ENCODE measurements at regions not wholly inside any gene's neighbourhood (a gene's known extent, or its start where the extent isn't known, plus 50 kb on each side); places are given as distances from the start of the nearest gene placed in this dataset.

- no peaks in the 10 kb centered on the region for H3K27me3 ChIP-seq
- in situ Hi-C loops (cut with MboI; ENCODE audit: low pct_ligation_motif_present in 1 of 4, low pct_unique_long_range_greater_than_20kb in 1 of 4, low sequenced_read_pairs in 3 of 4) (no loop called here), intact Hi-C loops (cut with DNase I; ENCODE audit: low total_unique reads) (no loop called here)
- H3K4me1 ChIP-seq: peaks cover 0 to 4% (median 2%) of the 10 kb centered on the region in 4 donors
- H3K36me3 ChIP-seq: no peaks in the 10 kb centered on the region
- WGBS, 2 donors (ENCODE audit: low coverage in 1 of 2): 95 to 100% methylated on average over 4 of the region's 4 CpGs
- H3K27ac ChIP-seq: no peak overlapping the region
- H3K4me3 ChIP-seq: no peak overlapping the region
- no peak for DNase-seq
- TF ChIP-seq POLR2AphosphoS5 (IDR thresholded peaks at IDR 0.05): no peak
- no peak for TF ChIP-seq CTCF (IDR thresholded peaks at IDR 0.05)
- TF ChIP-seq EP300 (IDR thresholded peaks at IDR 0.05; ENCODE audit: low read depth): no peak
- TF ChIP-seq POLR2A (IDR thresholded peaks at IDR 0.05): no peak
- H3K9me3 ChIP-seq: no peaks in the 10 kb centered on the region
Observed at GRCh38 chr5:68367717-68368116, 152.2 kb downstream of the PIK3R1 start.

- Histone ChIP-seq H3K27me3 (no peaks in the 10 kb centered on the region), H3K4me1 (peaks cover 0 to 4% (median 2%) of the 10 kb centered on the region in 4 donors), H3K36me3 (no peaks in the 10 kb centered on the region), H3K9me3 (no peaks in the 10 kb centered on the region), H3K4me3 (no peak overlapping the region), H3K27ac (no peak overlapping the region)
- in situ Hi-C loops (cut with MboI; ENCODE audit: low pct_ligation_motif_present in 1 of 4, low pct_unique_long_range_greater_than_20kb in 1 of 4, low sequenced_read_pairs in 3 of 4) (no loop called here), intact Hi-C loops (cut with DNase I; ENCODE audit: low total_unique reads) (no loop called here)
- DNase-seq: no peak
- WGBS, 2 donors (ENCODE audit: low coverage in 1 of 2): 88 to 93% methylated on average over 3 to 5 of the region's 5 CpGs
- TF ChIP-seq CTCF (IDR thresholded peaks at IDR 0.05): no peak
- no peak for TF ChIP-seq EP300 (IDR thresholded peaks at IDR 0.05; ENCODE audit: low read depth)
- no peak for TF ChIP-seq POLR2A (IDR thresholded peaks at IDR 0.05)
- TF ChIP-seq POLR2AphosphoS5 (IDR thresholded peaks at IDR 0.05): no peak
Observed at GRCh38 chr5:68368311-68369022, 152.9 kb downstream of the PIK3R1 start.

GRCh38 chr5:68369023-68369359, 153.4 kb downstream of the PIK3R1 start:
- TF ChIP-seq EP300 (IDR thresholded peaks at IDR 0.05; ENCODE audit: low read depth) (no peak), POLR2AphosphoS5 (IDR thresholded peaks at IDR 0.05) (no peak), POLR2A (IDR thresholded peaks at IDR 0.05) (no peak), CTCF (IDR thresholded peaks at IDR 0.05) (no peak)
- no peaks in the 10 kb centered on the region for H3K36me3 ChIP-seq
- no peak for DNase-seq

GRCh38 chr5:68369457-68370125, 154.0 kb downstream of the PIK3R1 start:
- Histone ChIP-seq H3K9me3 (no peaks in the 10 kb centered on the region), H3K36me3 (no peaks in the 10 kb centered on the region), H3K4me3 (no peak overlapping the region), H3K27me3 (no peaks in the 10 kb centered on the region), H3K27ac (no peak overlapping the region), H3K4me1 (peaks cover 0 to 4% (median 2%) of the 10 kb centered on the region in 4 donors)
- intact Hi-C loops (cut with DNase I; ENCODE audit: low total_unique reads) (no loop called here), in situ Hi-C loops (cut with MboI; ENCODE audit: low pct_ligation_motif_present in 1 of 4, low pct_unique_long_range_greater_than_20kb in 1 of 4, low sequenced_read_pairs in 3 of 4) (no loop called here)
- whole genome bisulfite sequencing, 2 donors (ENCODE audit: low coverage in 1 of 2): 65 to 80% methylated on average over 6 to 7 of the region's 7 CpGs
- TF ChIP-seq POLR2A (IDR thresholded peaks at IDR 0.05) (no peak), POLR2AphosphoS5 (IDR thresholded peaks at IDR 0.05) (no peak)
- DNase-seq: no peak

More at GRCh38 chr5:68369023-68369359, 153.4 kb downstream of the PIK3R1 start:
- H3K4me1 ChIP-seq: peaks cover 0 to 4% (median 2%) of the 10 kb centered on the region in 4 donors
- H3K27me3 ChIP-seq: no peaks in the 10 kb centered on the region
- in situ Hi-C loops (cut with MboI; ENCODE audit: low pct_ligation_motif_present in 1 of 4, low pct_unique_long_range_greater_than_20kb in 1 of 4, low sequenced_read_pairs in 3 of 4): no loop called here
- no peak overlapping the region for H3K27ac ChIP-seq
- 36 to 60% methylated on average over 1 of the region's 1 CpG for WGBS, 2 donors (ENCODE audit: low coverage in 1 of 2)
- intact Hi-C loops (cut with DNase I; ENCODE audit: low total_unique reads): no loop called here
- H3K9me3 ChIP-seq: no peaks in the 10 kb centered on the region
- no peak overlapping the region for H3K4me3 ChIP-seq

All from transverse colon (tissue), 4 donors.